Brain microvascular endothelial cell (primary cell): ENCODE measurements at regions not wholly inside any gene's neighbourhood (a gene's known extent, or its start where the extent isn't known, plus 50 kb on each side); places are given as distances from the start of the nearest gene placed in this dataset.

Source experiments
- DNase-seq: peaks from one replicate; pipeline ENCODE4 v3.0.0-alpha.2; 2020
- H3K27ac ChIP-seq: fragments of 250-450 bp; sonication (Bioruptor Pico); 2 replicates; pipeline ENCODE4 v1.5.1; 2020; ENCODE audit warnings: mild to moderate bottlenecking, moderate library complexity
- H3K27me3 ChIP-seq: fragments of 250-450 bp; sonication (Bioruptor Pico); replicated peaks from 2 replicates; pipeline ENCODE4 v1.5.1; 2020; ENCODE audit warnings: mild to moderate bottlenecking
- H3K36me3 ChIP-seq: fragments of 250-450 bp; sonication (Bioruptor Pico); replicated peaks from 2 replicates; pipeline ENCODE4 v1.5.1; 2020; ENCODE audit warnings: mild to moderate bottlenecking
- H3K4me3 ChIP-seq: 2 replicates; pipeline ENCODE4 v1.5.1; 2011; ENCODE audit warnings: low read depth, mild to moderate bottlenecking, control low read depth, low read length, moderate library complexity
- in situ Hi-C: cut with HindIII; loops from 2 replicates; pipeline ENCODE4 v1.10.0; 2017; ENCODE audit warnings: low sequenced_read_pairs, low pct_ligation_motif_present
- TF ChIP-seq, protein P1 (sequence below): IDR thresholded peaks from 2 replicates; pipeline ENCODE4 v1.5.1; 2011; ENCODE audit warnings: low read depth, mild to moderate bottlenecking, moderate library complexity, low read length, control low read depth, inconsistent platforms; ENCODE audit errors: missing control alignments

DNA sequence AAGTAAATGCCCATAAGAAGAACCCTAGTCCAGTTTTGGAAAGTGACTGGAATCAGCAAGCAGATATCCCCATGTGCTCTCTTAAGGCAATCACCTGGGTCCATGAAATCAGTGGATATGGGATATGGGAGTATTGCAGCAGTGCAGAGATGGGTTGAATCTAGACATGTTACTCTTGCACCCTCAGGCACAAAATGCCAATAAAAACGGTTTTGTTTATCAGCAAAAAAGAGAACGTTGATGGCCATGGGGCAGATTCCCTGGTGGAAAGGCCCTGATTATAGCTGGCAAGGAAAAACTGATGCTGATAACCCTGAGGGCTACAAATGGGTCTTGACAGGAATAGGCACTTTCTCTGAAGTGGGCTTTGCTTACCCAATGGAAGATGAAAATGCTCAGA, 380.2 kb upstream of the SEMA6D start:
- Histone ChIP-seq H3K27ac (no peak overlapping the region), H3K27me3 (no peaks in the 10 kb centered on the region), H3K36me3 (no peaks in the 10 kb centered on the region), H3K4me3 (no peak overlapping the region)
- DNase-seq = no peak
- in situ Hi-C loops = no loop called here
- TF ChIP-seq, protein P1, sequence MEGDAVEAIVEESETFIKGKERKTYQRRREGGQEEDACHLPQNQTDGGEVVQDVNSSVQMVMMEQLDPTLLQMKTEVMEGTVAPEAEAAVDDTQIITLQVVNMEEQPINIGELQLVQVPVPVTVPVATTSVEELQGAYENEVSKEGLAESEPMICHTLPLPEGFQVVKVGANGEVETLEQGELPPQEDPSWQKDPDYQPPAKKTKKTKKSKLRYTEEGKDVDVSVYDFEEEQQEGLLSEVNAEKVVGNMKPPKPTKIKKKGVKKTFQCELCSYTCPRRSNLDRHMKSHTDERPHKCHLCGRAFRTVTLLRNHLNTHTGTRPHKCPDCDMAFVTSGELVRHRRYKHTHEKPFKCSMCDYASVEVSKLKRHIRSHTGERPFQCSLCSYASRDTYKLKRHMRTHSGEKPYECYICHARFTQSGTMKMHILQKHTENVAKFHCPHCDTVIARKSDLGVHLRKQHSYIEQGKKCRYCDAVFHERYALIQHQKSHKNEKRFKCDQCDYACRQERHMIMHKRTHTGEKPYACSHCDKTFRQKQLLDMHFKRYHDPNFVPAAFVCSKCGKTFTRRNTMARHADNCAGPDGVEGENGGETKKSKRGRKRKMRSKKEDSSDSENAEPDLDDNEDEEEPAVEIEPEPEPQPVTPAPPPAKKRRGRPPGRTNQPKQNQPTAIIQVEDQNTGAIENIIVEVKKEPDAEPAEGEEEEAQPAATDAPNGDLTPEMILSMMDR = no peak

DNA sequence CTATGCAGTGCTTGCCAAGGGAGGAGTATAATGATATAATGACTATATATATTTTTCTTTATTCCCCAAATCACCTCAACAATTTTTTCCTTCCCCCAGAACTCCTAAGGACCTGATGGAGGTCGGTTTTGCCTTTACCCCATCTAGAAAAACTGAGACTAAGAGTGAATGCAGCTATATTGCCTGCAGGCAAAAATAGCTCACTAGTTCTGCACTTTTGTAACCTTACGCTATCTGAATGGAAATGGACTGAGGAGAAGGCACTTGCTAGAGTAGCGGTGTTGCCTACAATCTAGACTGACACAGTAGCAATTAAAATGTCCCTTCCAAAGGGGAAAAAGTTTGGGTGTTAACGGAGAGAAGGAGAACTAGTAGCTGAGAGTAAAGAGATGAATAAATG, 379.5 kb upstream of the SEMA6D start:
- H3K27me3 ChIP-seq = no peaks in the 10 kb centered on the region
- in situ Hi-C loops = no loop called here

DNA sequence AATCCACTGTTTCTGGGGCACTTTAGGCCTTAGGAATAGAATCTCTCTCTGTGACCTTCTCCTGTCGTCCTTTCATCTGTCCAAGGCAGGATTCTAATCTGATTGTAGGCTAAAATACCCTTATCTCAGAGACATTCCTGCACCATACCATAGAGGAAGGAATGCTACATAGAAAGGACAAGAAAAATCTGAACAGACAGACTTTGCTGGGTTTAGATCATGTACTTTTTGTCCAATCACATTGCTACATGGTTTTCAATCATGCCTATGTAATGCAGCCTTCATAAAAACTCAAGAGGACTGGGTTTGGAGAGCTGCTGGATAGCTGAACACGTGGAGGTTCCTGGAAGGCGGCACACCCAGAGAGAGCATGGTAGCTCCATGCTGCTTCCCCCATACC, 378.5 kb upstream of the SEMA6D start:
- DNase-seq = no peak
- H3K36me3 ChIP-seq = no peaks in the 10 kb centered on the region
- TF ChIP-seq, protein P1 = no peak
- in situ Hi-C loops = no loop called here
- H3K4me3 ChIP-seq = no peak overlapping the region
- no peak overlapping the region for H3K27ac ChIP-seq
- no peaks in the 10 kb centered on the region for H3K27me3 ChIP-seq

More for the DNA sequence above, 379.5 kb upstream of the SEMA6D start:
- TF ChIP-seq, protein P1 = no peak
- Histone ChIP-seq H3K36me3 (no peaks in the 10 kb centered on the region), H3K27ac (no peak overlapping the region), H3K4me3 (no peak overlapping the region)
- no peak for DNase-seq

DNA sequence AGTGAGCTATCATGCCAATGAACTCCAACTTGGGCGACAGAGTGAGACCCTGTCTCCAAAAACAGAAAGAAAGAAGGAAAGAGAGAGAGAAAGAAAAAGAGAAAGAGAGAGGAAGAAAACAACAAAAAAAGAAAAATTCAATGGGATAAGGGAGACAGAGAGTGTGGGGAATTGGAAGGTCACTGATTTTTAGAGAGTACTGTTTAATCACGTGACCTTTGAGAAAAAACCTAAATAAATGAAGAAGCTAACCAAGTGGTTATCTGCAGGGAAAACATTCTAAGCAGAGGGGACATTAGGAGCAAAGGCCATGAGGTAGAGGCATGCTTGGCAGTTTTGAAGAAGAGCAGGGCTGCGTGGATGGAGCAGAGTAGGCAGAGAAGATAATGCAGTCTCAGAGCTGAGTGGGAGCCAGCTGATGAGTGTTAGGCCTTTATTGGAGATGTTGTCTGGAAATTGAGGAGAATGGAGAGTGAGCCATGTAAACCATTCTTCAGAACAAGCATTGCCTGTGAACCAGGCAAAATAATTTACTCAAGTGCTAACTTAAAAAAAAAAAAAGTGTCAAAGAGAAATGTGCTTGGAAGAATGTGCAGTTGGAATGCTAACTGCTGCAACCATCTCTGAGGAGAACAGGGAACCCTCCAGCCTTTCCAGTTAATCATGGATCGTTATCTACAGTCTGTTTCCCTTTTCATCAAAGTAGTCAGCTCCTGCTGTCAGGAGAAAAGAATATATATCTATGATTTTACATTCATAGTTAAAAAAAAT, 377.3 kb upstream of the SEMA6D start:
- no peak overlapping the region for H3K4me3 ChIP-seq
- DNase-seq = no peak
- H3K27ac ChIP-seq = no peak overlapping the region
- H3K27me3 ChIP-seq = no peaks in the 10 kb centered on the region
- H3K36me3 ChIP-seq = no peaks in the 10 kb centered on the region
- in situ Hi-C loops = no loop called here
- TF ChIP-seq, protein P1 = no peak

DNA sequence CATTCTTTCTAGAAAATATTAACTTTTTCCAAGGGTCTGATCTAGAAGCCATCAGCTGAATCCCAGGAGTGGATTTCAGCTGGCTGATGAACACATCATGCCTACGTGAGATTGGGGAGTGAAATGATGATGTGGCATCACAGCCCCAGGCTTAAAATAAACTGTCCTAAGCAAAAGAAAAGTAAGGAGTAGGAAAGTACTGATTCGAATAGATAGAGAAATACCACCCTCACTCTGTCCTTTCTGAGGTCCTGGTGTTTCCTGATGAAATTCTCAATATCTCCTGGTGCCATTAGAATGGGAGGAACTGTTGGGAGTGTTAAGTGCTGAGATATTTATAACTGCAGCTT, 376.8 kb upstream of the SEMA6D start:
- no peak overlapping the region for H3K4me3 ChIP-seq
- no peaks in the 10 kb centered on the region for H3K27me3 ChIP-seq
- DNase-seq = no peak
- TF ChIP-seq, protein P1 = no peak
- no peaks in the 10 kb centered on the region for H3K36me3 ChIP-seq
- in situ Hi-C loops = no loop called here
- no peak overlapping the region for H3K27ac ChIP-seq

DNA sequence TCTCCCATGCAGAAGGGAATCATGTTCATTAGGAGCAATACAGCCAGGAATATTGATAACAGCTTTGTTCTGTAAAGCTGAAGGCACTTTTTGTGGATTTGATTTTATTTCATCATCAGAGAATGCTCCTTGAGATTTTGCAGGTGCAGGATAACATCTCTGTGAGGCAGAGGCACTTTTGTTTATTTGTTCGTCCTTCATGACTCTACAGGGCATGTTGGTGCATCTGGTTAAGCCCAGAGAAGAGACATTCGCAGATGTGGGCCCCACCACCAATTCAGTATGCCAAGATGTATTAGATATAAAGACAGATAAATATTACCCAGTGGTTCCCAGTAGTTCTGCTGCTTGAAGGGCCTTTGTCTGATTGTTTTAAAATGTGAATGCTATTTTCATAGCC, 368.1 kb upstream of the SEMA6D start:
- in situ Hi-C loops = no loop called here
- no peaks in the 10 kb centered on the region for H3K27me3 ChIP-seq
- TF ChIP-seq, protein P1 = no peak

More for the DNA sequence above, 368.1 kb upstream of the SEMA6D start:
- DNase-seq = no peak
- Histone ChIP-seq H3K27ac (no peak overlapping the region), H3K4me3 (no peak overlapping the region), H3K36me3 (no peaks in the 10 kb centered on the region)
